GM20000 (cell line): ENCODE measurements at regions not wholly inside any gene's neighbourhood (a gene's known extent, or its start where the extent isn't known, plus 50 kb on each side); places are given as distances from the start of the nearest gene placed in this dataset.
"Not testable (repeated sequence)": the region's sequence is repeated elsewhere in the genome, so short reads cannot be mapped to it uniquely, and the experiment has no call there.

ENCODE experiments used
- DNase-seq: peaks from one replicate; pipeline ENCODE4 v3.0.0; 2012; ENCODE audit warnings: low spot score
- CTCF ChIP-seq: IDR thresholded peaks from 2 replicates; pipeline ENCODE4 v1.5.1; 2012; ENCODE audit warnings: mild to moderate bottlenecking, control low read depth; ENCODE audit errors: extremely low read depth, missing control alignments

- no peak for DNase-seq
- no peak for TF ChIP-seq CTCF
Measured at GRCh38 chr5:53733853-53734252, 173.4 kb downstream of the NDUFS4 start.

- DNase-seq, result no peak
- TF ChIP-seq CTCF, result no peak
Measured at GRCh38 chr5:53738105-53738504, 177.7 kb downstream of the NDUFS4 start.

- TF ChIP-seq CTCF, result no peak
- DNase-seq, result no peak
Measured at GRCh38 chr5:53739111-53739510, 178.7 kb downstream of the NDUFS4 start.

- no peak for TF ChIP-seq CTCF
- no peak for DNase-seq
Measured at GRCh38 chr5:53749621-53750020, 189.2 kb downstream of the NDUFS4 start.

- DNase-seq, result not testable (repeated sequence)
Measured at GRCh38 chr5:53752282-53752681, 191.8 kb downstream of the NDUFS4 start.

GRCh38 chr5:53766673-53767072, 206.2 kb downstream of the NDUFS4 start:
- TF ChIP-seq CTCF, result no peak

GRCh38 chr5:53777864-53778618, 217.6 kb downstream of the NDUFS4 start:
- no peak for TF ChIP-seq CTCF
- DNase-seq, result peak; percentile 11

More at GRCh38 chr5:53766673-53767072, 206.2 kb downstream of the NDUFS4 start:
- no peak for DNase-seq

GRCh38 chr5:53779541-53779981, 219.1 kb downstream of the NDUFS4 start:
- no peak for DNase-seq
- TF ChIP-seq CTCF, result no peak
